OCI-LY3 (cell line): ENCODE measurements at regions not wholly inside any gene's neighbourhood (a gene's known extent, or its start where the extent isn't known, plus 50 kb on each side); places are given as distances from the start of the nearest gene placed in this dataset.

Source experiments
- H2AFZ ChIP-seq: fragments of 200-600, 300-600 bp; shearing (Covaris generic); 2 replicates; pipeline ENCODE4 v1.6.0; 2014; ENCODE audit warnings: antibody characterized with exemption, low read depth, low read length
- H3K27ac ChIP-seq: fragments of 200-600, 300-600 bp; sonication (generic); 2 replicates; pipeline ENCODE4 v1.5.1; 2014; ENCODE audit warnings: mild to moderate bottlenecking, low read length, moderate library complexity, mixed read lengths
- H3K27me3 ChIP-seq: fragments of 200-600, 300-600 bp; sonication (generic); 2 replicates; pipeline ENCODE4 v1.6.1; 2014; ENCODE audit warnings: low read depth, low read length, mixed read lengths
- H3K36me3 ChIP-seq: fragments of 200-600, 300-600 bp; sonication (generic); replicated peaks from 2 replicates; pipeline ENCODE3; 2014; ENCODE audit warnings: low read depth, low read length, mixed read lengths
- H3K4me1 ChIP-seq: fragments of 300-600, 200-600 bp; sonication (generic); 2 replicates; pipeline ENCODE4 v1.6.1; 2014; ENCODE audit warnings: low read length, mixed read lengths
- H3K4me2 ChIP-seq: fragments of 200-600, 300-600 bp; sonication (generic); 2 replicates; pipeline ENCODE4 v1.6.1; 2014; ENCODE audit warnings: low read length, mixed read lengths
- H3K4me3 ChIP-seq: fragments of 300-600, 200-600 bp; sonication (generic); 2 replicates; pipeline ENCODE4 v1.5.1; 2014; ENCODE audit warnings: antibody characterized with exemption, mild to moderate bottlenecking, low read length, moderate library complexity
- H3K79me2 ChIP-seq: fragments of 300-600, 200-600 bp; shearing (Covaris generic); 2 replicates; pipeline ENCODE4 v1.6.1; 2014; ENCODE audit warnings: mild to moderate bottlenecking, low read length, mixed read lengths
- H3K9ac ChIP-seq: fragments of 300-600, 200-600 bp; shearing (Covaris generic); 2 replicates; pipeline ENCODE4 v1.6.0; 2014; ENCODE audit warnings: mild to moderate bottlenecking, low read length, moderate library complexity
- H3K9me3 ChIP-seq: fragments of 200-600, 300-600 bp; shearing (Covaris generic); 2 replicates; pipeline ENCODE4 v1.6.1; 2014; ENCODE audit warnings: low read length, mixed read lengths; ENCODE audit not compliant: insufficient read depth
- H4K20me1 ChIP-seq: fragments of 200-600, 300-600 bp; sonication (generic); 2 replicates; pipeline ENCODE4 v1.6.1; 2016; ENCODE audit warnings: low read length, mixed read lengths; ENCODE audit not compliant: insufficient read depth
- CTCF ChIP-seq: fragments of 200-600, 300-600 bp; sonication (generic); IDR thresholded peaks from 2 replicates; pipeline ENCODE4 v1.5.1; 2014; ENCODE audit warnings: antibody characterized with exemption, low read length, low read depth
- EZH2phosphoT487 ChIP-seq: fragments of 200-600 bp; shearing (Covaris generic); IDR thresholded peaks from 2 replicates; pipeline ENCODE4 v1.6.1; 2018; ENCODE audit warnings: antibody characterized with exemption, mixed run types, low read depth

- H2AFZ ChIP-seq = no peak overlapping the region
- no peaks in the 10 kb centered on the region for H4K20me1 ChIP-seq
- H3K79me2 ChIP-seq = no peaks in the 10 kb centered on the region
- no peak overlapping the region for H3K4me2 ChIP-seq
- H3K4me1 ChIP-seq = no peaks in the 10 kb centered on the region
- no peaks in the 10 kb centered on the region for H3K9me3 ChIP-seq
- H3K4me3 ChIP-seq = no peak overlapping the region
- peaks cover 11% of the 10 kb centered on the region for H3K27me3 ChIP-seq
- TF ChIP-seq EZH2phosphoT487 (no peak), CTCF (no peak)
- no peak overlapping the region for H3K9ac ChIP-seq
- no peak overlapping the region for H3K27ac ChIP-seq
- no peaks in the 10 kb centered on the region for H3K36me3 ChIP-seq
Measured at GRCh38 chr1:232274999-232275710, 354.8 kb downstream of the SIPA1L2 start.

GRCh38 chr1:232274236-232274855, 355.6 kb downstream of the SIPA1L2 start:
- no peak overlapping the region for H3K4me3 ChIP-seq
- TF ChIP-seq CTCF (no peak), EZH2phosphoT487 (no peak)
- no peaks in the 10 kb centered on the region for H3K79me2 ChIP-seq
- H3K27me3 ChIP-seq = peaks cover 5% of the 10 kb centered on the region
- no peak overlapping the region for H2AFZ ChIP-seq
- no peak overlapping the region for H3K4me2 ChIP-seq
- no peaks in the 10 kb centered on the region for H3K9me3 ChIP-seq
- no peaks in the 10 kb centered on the region for H3K4me1 ChIP-seq
- H4K20me1 ChIP-seq = no peaks in the 10 kb centered on the region
- no peak overlapping the region for H3K27ac ChIP-seq
- H3K36me3 ChIP-seq = no peaks in the 10 kb centered on the region
- no peak overlapping the region for H3K9ac ChIP-seq

GRCh38 chr1:232273011-232273410, 356.9 kb downstream of the SIPA1L2 start:
- Histone ChIP-seq H3K79me2 (no peaks in the 10 kb centered on the region), H3K9ac (no peak overlapping the region), H4K20me1 (no peaks in the 10 kb centered on the region), H3K4me2 (no peak overlapping the region), H3K36me3 (no peaks in the 10 kb centered on the region), H2AFZ (no peak overlapping the region), H3K27ac (no peak overlapping the region), H3K4me3 (no peak overlapping the region), H3K4me1 (no peaks in the 10 kb centered on the region), H3K9me3 (no peaks in the 10 kb centered on the region), H3K27me3 (peaks cover 6% of the 10 kb centered on the region; the same call in 1 of the 2 replicates)
- no peak for TF ChIP-seq CTCF
- TF ChIP-seq EZH2phosphoT487 = no peak

GRCh38 chr1:232271991-232272589, 357.8 kb downstream of the SIPA1L2 start:
- Histone ChIP-seq H3K9ac (no peak overlapping the region), H3K4me2 (no peak overlapping the region), H4K20me1 (no peaks in the 10 kb centered on the region), H3K79me2 (no peaks in the 10 kb centered on the region), H3K36me3 (no peaks in the 10 kb centered on the region), H3K4me3 (no peak overlapping the region), H3K9me3 (no peaks in the 10 kb centered on the region), H3K27ac (no peak overlapping the region), H3K4me1 (no peaks in the 10 kb centered on the region), H3K27me3 (peaks cover 6% of the 10 kb centered on the region; the same call in 1 of the 2 replicates), H2AFZ (no peak overlapping the region)
- TF ChIP-seq EZH2phosphoT487 (no peak), CTCF (no peak)
